A549 (cell line): ENCODE measurements at regions not wholly inside any gene's neighbourhood (a gene's known extent, or its start where the extent isn't known, plus 50 kb on each side); places are given as distances from the start of the nearest gene placed in this dataset.

ENCODE experiments used
- ATAC-seq, 2 experiments: fragments of 200-7000 bp in 1 of 2; fragments of >200 bp in 1 of 2; cut with Nextera tagmentation in 1 of 2; cut with Tn5 transposase in 1 of 2; 3 replicates each; pipeline versions ENCODE4 v1.8.0 to v1.9.1; 2018 to 2020; ENCODE audit warnings: mild to moderate bottlenecking in 1 of 2, moderate library complexity in 1 of 2
- CTCF ChIA-PET: fragments of 300-600 bp; sonication (Branson Sonifier 250); formaldehyde crosslinking; extraction: SDS; loops from one replicate; lab custom pipeline; 2021; ENCODE audit warnings: antibody characterized with exemption, inconsistent platforms; lab: Yijun Ruan, JAX
- POLR2A ChIA-PET: fragments of 350-600 bp; formaldehyde crosslinking; extraction: SDS; loops from one replicate; lab custom pipeline; 2021; ENCODE audit warnings: antibody characterized with exemption, inconsistent platforms; lab: Yijun Ruan, JAX
- DNase-seq, 2 experiments: peaks; one replicate each; pipeline versions ENCODE4 v3.0.0 to v3.0.0-alpha.2; 2011 to 2016; ENCODE audit warnings: low read depth in 1 of 2, low spot score in 1 of 2
- FAIRE-seq: peaks from 2 replicates; lab custom pipeline; 2011; peaks lifted over from hg19 to GRCh38; lab: Jason Lieb, UNC
- H3K27ac ChIP-seq, 2 experiments: fragments of >200 bp; sonication (Bioruptor Twin); formaldehyde crosslinking; 3 replicates each; pipeline ENCODE4 v1.5.1; 2016 to 2017
- H3K4me1 ChIP-seq: fragments of >200 bp; sonication (Bioruptor Twin); formaldehyde crosslinking; 3 replicates; pipeline ENCODE4 v1.6.1; 2016
- H3K4me2 ChIP-seq: fragments of >200 bp; sonication (Bioruptor Twin); formaldehyde crosslinking; 3 replicates; pipeline ENCODE4 v1.6.1; 2016
- H3K4me3 ChIP-seq: fragments of >200 bp; sonication (Bioruptor Twin); formaldehyde crosslinking; 3 replicates; pipeline ENCODE4 v1.5.1; 2016
- H3K9me3 ChIP-seq: fragments of >200 bp; sonication (Bioruptor Twin); formaldehyde crosslinking; 3 replicates; pipeline ENCODE4 v1.6.1; 2016
- CHD2 ChIP-seq: fragments of 150-350 bp; IDR thresholded peaks from 2 replicates; pipeline ENCODE4 v1.6.1; 2014; ENCODE audit warnings: low read length; ENCODE audit not compliant: partially characterized antibody
- CHD4 ChIP-seq: fragments of 200-600 bp; sonication (generic); IDR thresholded peaks from 2 replicates; pipeline ENCODE4 v1.6.1; 2016; ENCODE audit warnings: antibody characterized with exemption, mild to moderate bottlenecking, borderline replicate concordance
- EP300 ChIP-seq, 2 experiments: fragments of >200 bp; sonication (Bioruptor Twin); formaldehyde crosslinking; IDR thresholded peaks; 2 replicates in 1 of 2; 3 replicates in 1 of 2; pipeline ENCODE4 v1.6.1; 2016 to 2017
- ESRRA ChIP-seq: fragments of 150-350 bp; IDR thresholded peaks from 2 replicates; pipeline ENCODE4 v1.6.1; 2014; ENCODE audit warnings: mild to moderate bottlenecking, low read length, borderline replicate concordance
- HOXA7 ChIP-seq: fragments of 250-450 bp; sonication (Bioruptor Pico); IDR thresholded peaks from 2 replicates; pipeline ENCODE4 v1.5.0; 2020; ENCODE audit warnings: mild to moderate bottlenecking, moderate library complexity
- HOXB13 ChIP-seq: fragments of 250-450 bp; sonication (Bioruptor Pico); IDR thresholded peaks from 2 replicates; pipeline ENCODE4 v1.5.0; 2020; ENCODE audit warnings: low read depth, mild to moderate bottlenecking, moderate library complexity
- JUNB ChIP-seq: fragments of >200 bp; sonication (Bioruptor Twin); formaldehyde crosslinking; IDR thresholded peaks from 2 replicates; pipeline ENCODE4 v1.6.1; 2016
- KDM5A ChIP-seq: fragments of 200-600 bp; sonication (generic); IDR thresholded peaks from 2 replicates; pipeline ENCODE4 v1.6.1; 2016; ENCODE audit warnings: antibody characterized with exemption, mild to moderate bottlenecking
- MYC ChIP-seq: IDR thresholded peaks from 2 replicates; pipeline ENCODE4 v1.6.1; 2012; ENCODE audit warnings: mild to moderate bottlenecking, inconsistent platforms, low read length, improper control_type of control experiment, borderline replicate concordance
- NFE2L2 ChIP-seq: fragments of 150-350 bp; conservative IDR thresholded peaks from 2 replicates; pipeline ENCODE4 v1.6.1; 2014; ENCODE audit warnings: low read length
- NR3C1 ChIP-seq: fragments of >200 bp; sonication (Bioruptor Twin); formaldehyde crosslinking; IDR thresholded peaks from 3 replicates; pipeline ENCODE4 v1.6.1; 2017
- POLR2AphosphoS2 ChIP-seq: conservative IDR thresholded peaks from 2 replicates; pipeline ENCODE4 v1.6.1; 2012; ENCODE audit warnings: low read length, improper control_type of control experiment, inconsistent platforms
- RCOR1 ChIP-seq: fragments of 150-350 bp; IDR thresholded peaks from 2 replicates; pipeline ENCODE4 v1.6.1; 2014; ENCODE audit warnings: antibody characterized with exemption, low read length, low read depth
- TFCP2L1 ChIP-seq: fragments of 250-450 bp; sonication (Bioruptor Pico); IDR thresholded peaks from 2 replicates; pipeline ENCODE4 v1.5.0; 2021; ENCODE audit warnings: mild to moderate bottlenecking
- ZC3H11A ChIP-seq: fragments of 450-650 bp; IDR thresholded peaks from 2 replicates; pipeline ENCODE4 v1.6.1; 2014; ENCODE audit warnings: antibody characterized with exemption, mild to moderate bottlenecking
- ZFP36 ChIP-seq: fragments of 450-650 bp; IDR thresholded peaks from 2 replicates; pipeline ENCODE4 v1.6.1; 2014; ENCODE audit warnings: borderline replicate concordance; ENCODE audit not compliant: partially characterized antibody
- ZNF302 ChIP-seq: fragments of 250-450 bp; sonication (Bioruptor Pico); IDR thresholded peaks from 2 replicates; pipeline ENCODE4 v1.9.0; 2021; ENCODE audit warnings: inconsistent platforms, mild to moderate bottlenecking, moderate library complexity
- WGBS: methylation state at CpG from one replicate; pipeline ENCODE4 v1.1.6; 2017; ENCODE audit errors: missing lambda C conversion rate; 5-methylcytosine and 5-hydroxymethylcytosine counted together
- TF ChIP-seq, protein P1 (sequence below): fragments of >200 bp; sonication (Bioruptor Twin); formaldehyde crosslinking; IDR thresholded peaks from 2 replicates; pipeline ENCODE4 v1.6.1; 2016
- TF ChIP-seq, protein P2 (sequence below): fragments of 450-650 bp; IDR thresholded peaks from 2 replicates; pipeline ENCODE4 v1.6.1; 2014; ENCODE audit warnings: antibody characterized with exemption
- TF ChIP-seq, protein P3 (sequence below): fragments of 250-450 bp; sonication (Bioruptor Pico); IDR thresholded peaks from 2 replicates; pipeline ENCODE4 v1.5.0; 2021; ENCODE audit warnings: mild to moderate bottlenecking, moderate library complexity, borderline replicate concordance
- TF ChIP-seq, protein P4 (sequence below): fragments of 150-350 bp; IDR thresholded peaks from 2 replicates; pipeline ENCODE4 v1.6.1; 2014; ENCODE audit warnings: low read depth, mild to moderate bottlenecking, low read length
- TF ChIP-seq, protein P5 (sequence below): IDR thresholded peaks from 2 replicates; pipeline ENCODE4 v1.6.1; 2012; ENCODE audit warnings: low read depth, borderline replicate concordance

DNA sequence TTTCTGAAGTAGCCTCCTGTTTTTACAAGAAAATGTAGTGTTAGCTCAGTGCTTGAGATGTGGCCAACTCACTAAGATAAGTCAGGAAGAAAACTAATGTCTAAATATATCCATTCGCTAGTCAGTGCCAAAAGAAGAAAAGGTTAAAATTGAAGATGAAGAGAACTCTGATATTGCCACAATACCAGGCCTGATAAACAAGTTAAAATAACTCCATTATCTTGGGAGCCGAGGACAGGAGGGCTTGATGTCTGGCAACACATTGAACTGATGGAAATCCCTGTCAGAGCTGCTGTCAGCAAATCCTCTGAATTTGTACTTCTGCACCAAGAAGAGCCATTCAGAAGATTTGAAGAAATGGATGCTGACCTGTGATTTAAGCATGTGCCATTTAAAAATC lies 103.4 kb downstream of the LRRC70 start (continued):
- TF ChIP-seq ZFP36 (no peak), HOXA7 (no peak), HOXB13 (no peak), CHD2 (no peak)
- TF ChIP-seq, protein P1, sequence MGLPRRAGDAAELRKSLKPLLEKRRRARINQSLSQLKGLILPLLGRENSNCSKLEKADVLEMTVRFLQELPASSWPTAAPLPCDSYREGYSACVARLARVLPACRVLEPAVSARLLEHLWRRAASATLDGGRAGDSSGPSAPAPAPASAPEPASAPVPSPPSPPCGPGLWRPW = no peak
- TF ChIP-seq, protein P2, sequence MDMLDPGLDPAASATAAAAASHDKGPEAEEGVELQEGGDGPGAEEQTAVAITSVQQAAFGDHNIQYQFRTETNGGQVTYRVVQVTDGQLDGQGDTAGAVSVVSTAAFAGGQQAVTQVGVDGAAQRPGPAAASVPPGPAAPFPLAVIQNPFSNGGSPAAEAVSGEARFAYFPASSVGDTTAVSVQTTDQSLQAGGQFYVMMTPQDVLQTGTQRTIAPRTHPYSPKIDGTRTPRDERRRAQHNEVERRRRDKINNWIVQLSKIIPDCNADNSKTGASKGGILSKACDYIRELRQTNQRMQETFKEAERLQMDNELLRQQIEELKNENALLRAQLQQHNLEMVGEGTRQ = no peak

DNA sequence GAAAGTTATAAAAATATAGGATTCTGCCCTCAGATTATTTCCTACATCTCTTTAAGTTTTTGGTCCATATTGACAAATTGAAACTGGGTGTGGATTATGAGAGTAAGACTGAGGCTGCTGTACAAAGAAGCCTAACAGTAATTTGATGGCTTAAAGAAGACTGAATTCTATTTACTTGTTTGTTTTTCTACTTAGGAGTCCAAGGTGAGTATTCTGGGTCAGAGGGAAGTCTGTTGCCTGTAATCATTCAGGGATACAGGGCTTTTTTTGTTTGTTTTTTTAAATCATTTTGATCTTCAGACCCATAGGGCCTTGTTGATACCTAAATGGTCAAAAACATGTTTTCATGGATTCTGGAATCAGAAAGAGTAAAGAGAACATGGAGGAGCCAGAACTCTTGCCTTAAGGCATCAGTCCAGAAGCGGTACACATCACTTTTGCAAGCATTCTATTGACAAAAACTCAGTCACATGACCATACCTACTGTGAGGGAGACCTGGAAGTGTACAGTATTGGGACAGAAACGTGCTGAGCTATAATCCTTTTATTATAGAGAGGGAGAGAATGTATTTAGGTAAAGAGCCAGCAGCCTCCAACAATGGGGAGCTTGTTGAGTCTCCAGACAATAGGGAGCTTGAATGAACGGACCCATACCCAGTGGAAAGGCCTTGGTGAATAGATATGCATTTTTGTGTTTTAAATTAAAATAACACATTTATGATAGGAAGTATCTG lies 102.7 kb downstream of the LRRC70 start:
- TF ChIP-seq, protein P3, sequence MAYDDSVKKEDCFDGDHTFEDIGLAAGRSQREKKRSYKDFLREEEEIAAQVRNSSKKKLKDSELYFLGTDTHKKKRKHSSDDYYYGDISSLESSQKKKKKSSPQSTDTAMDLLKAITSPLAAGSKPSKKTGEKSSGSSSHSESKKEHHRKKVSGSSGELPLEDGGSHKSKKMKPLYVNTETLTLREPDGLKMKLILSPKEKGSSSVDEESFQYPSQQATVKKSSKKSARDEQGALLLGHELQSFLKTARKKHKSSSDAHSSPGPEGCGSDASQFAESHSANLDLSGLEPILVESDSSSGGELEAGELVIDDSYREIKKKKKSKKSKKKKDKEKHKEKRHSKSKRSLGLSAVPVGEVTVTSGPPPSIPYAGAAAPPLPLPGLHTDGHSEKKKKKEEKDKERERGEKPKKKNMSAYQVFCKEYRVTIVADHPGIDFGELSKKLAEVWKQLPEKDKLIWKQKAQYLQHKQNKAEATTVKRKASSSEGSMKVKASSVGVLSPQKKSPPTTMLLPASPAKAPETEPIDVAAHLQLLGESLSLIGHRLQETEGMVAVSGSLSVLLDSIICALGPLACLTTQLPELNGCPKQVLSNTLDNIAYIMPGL (CRISPR knock-in tag) = no peak
- TF ChIP-seq ZFP36 (no peak), TFCP2L1 (CRISPR knock-in tag) (no peak), POLR2AphosphoS2 (no peak), CHD4 (no peak), KDM5A (no peak), ZNF302 (CRISPR knock-in tag) (no peak), RCOR1 (no peak), EP300 (IDR thresholded peaks at IDR 0.05) (no peak), CHD2 (no peak), ESRRA (no peak), NFE2L2 (no peak), JUNB (no peak), MYC (no peak), ZC3H11A (no peak), NR3C1 (no peak)
- TF ChIP-seq, protein P4, sequence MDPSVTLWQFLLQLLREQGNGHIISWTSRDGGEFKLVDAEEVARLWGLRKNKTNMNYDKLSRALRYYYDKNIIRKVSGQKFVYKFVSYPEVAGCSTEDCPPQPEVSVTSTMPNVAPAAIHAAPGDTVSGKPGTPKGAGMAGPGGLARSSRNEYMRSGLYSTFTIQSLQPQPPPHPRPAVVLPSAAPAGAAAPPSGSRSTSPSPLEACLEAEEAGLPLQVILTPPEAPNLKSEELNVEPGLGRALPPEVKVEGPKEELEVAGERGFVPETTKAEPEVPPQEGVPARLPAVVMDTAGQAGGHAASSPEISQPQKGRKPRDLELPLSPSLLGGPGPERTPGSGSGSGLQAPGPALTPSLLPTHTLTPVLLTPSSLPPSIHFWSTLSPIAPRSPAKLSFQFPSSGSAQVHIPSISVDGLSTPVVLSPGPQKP = no peak
- TF ChIP-seq, protein P2 = no peak
- TF ChIP-seq, protein P5, sequence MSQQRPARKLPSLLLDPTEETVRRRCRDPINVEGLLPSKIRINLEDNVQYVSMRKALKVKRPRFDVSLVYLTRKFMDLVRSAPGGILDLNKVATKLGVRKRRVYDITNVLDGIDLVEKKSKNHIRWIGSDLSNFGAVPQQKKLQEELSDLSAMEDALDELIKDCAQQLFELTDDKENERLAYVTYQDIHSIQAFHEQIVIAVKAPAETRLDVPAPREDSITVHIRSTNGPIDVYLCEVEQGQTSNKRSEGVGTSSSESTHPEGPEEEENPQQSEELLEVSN = no peak
- no peak for DNase-seq
- H3K4me1 ChIP-seq = no peaks in the 10 kb centered on the region
- no peak for ATAC-seq
- CTCF ChIA-PET = no interaction called here
- POLR2A ChIA-PET = no interaction called here
- H3K4me3 ChIP-seq = no peak overlapping the region
- WGBS = 5% methylated on average over 3 of the region's 3 CpGs
- no peak overlapping the region for H3K4me2 ChIP-seq
- no peak for FAIRE-seq
- peaks cover 5% of the 10 kb centered on the region; the same call in 1 of the 3 replicates for H3K9me3 ChIP-seq
- no peak overlapping the region for H3K27ac ChIP-seq
